ENCODE measurements at regions not wholly inside any gene's neighbourhood (a gene's known extent, or its start where the extent isn't known, plus 50 kb on each side); places are given as distances from the start of the nearest gene placed in this dataset.
A peak's percentile ranks its signal among the peaks of the same experiment; 100 is the strongest.
"Not testable (repeated sequence)": the region's sequence is repeated elsewhere in the genome, so short reads cannot be mapped to it uniquely, and the experiment has no call there.

- FAIRE-seq = no peak
- no peak for DNase-seq (ENCODE audit: insufficient read length, low spot score)
- no peak for TF ChIP-seq POLR2A (IDR thresholded peaks at IDR 0.05; ENCODE audit: low read depth, low read length)
These were observed 628.1 kb upstream of the CITED2 start for GRCh38 chr6:140002396-140003022.

- TF ChIP-seq POLR2A (IDR thresholded peaks at IDR 0.05; ENCODE audit: low read depth, low read length) = no peak
- FAIRE-seq (no peak), DNase-seq (ENCODE audit: insufficient read length, low spot score) (no peak)
These were observed 627.4 kb upstream of the CITED2 start for GRCh38 chr6:140001821-140002341.

GRCh38 chr6:140001005-140001404, 626.6 kb upstream of the CITED2 start:
- DNase-seq (ENCODE audit: insufficient read length, low spot score) (no peak), FAIRE-seq (no peak)
- no peak for TF ChIP-seq POLR2A (IDR thresholded peaks at IDR 0.05; ENCODE audit: low read depth, low read length)

GRCh38 chr6:139999661-140000060, 625.2 kb upstream of the CITED2 start:
- not testable (repeated sequence) for FAIRE-seq; DNase-seq (ENCODE audit: insufficient read length, low spot score)

GRCh38 chr6:139998478-139998877, 624.0 kb upstream of the CITED2 start:
- not testable (repeated sequence) for DNase-seq (ENCODE audit: insufficient read length, low spot score); FAIRE-seq

GRCh38 chr6:139996253-139996834, 621.9 kb upstream of the CITED2 start:
- no peak for TF ChIP-seq POLR2A (IDR thresholded peaks at IDR 0.05; ENCODE audit: low read depth, low read length)
- peak; percentile 43 for FAIRE-seq
- DNase-seq (ENCODE audit: insufficient read length, low spot score) = no peak

GRCh38 chr6:139994998-139995397, 620.5 kb upstream of the CITED2 start:
- no peak for TF ChIP-seq POLR2A (IDR thresholded peaks at IDR 0.05; ENCODE audit: low read depth, low read length)
- DNase-seq (ENCODE audit: insufficient read length, low spot score) (no peak), FAIRE-seq (no peak)

GRCh38 chr6:139990856-139991465, 616.5 kb upstream of the CITED2 start:
- DNase-seq (ENCODE audit: insufficient read length, low spot score) = no peak

GRCh38 chr6:139990026-139990686, 615.7 kb upstream of the CITED2 start:
- TF ChIP-seq POLR2A (IDR thresholded peaks at IDR 0.05; ENCODE audit: low read depth, low read length) = no peak
- DNase-seq (ENCODE audit: insufficient read length, low spot score) (no peak), FAIRE-seq (no peak)

More at GRCh38 chr6:139990856-139991465, 616.5 kb upstream of the CITED2 start:
- no peak for TF ChIP-seq POLR2A (IDR thresholded peaks at IDR 0.05; ENCODE audit: low read depth, low read length)
- no peak for FAIRE-seq

GRCh38 chr6:139988685-139989084, 614.2 kb upstream of the CITED2 start:
- FAIRE-seq = no peak

GRCh38 chr6:139987091-139987490, 612.6 kb upstream of the CITED2 start:
- TF ChIP-seq POLR2A (IDR thresholded peaks at IDR 0.05; ENCODE audit: low read depth, low read length) = no peak
- FAIRE-seq (no peak), DNase-seq (ENCODE audit: insufficient read length, low spot score) (no peak)

More at GRCh38 chr6:139988685-139989084, 614.2 kb upstream of the CITED2 start:
- DNase-seq (ENCODE audit: insufficient read length, low spot score) = no peak
- no peak for TF ChIP-seq POLR2A (IDR thresholded peaks at IDR 0.05; ENCODE audit: low read depth, low read length)

GRCh38 chr6:139985236-139985815, 610.9 kb upstream of the CITED2 start:
- TF ChIP-seq POLR2A (IDR thresholded peaks at IDR 0.05; ENCODE audit: low read depth, low read length) = no peak
- FAIRE-seq = no peak
- DNase-seq (ENCODE audit: insufficient read length, low spot score) = no peak

GRCh38 chr6:139984317-139984716, 609.9 kb upstream of the CITED2 start:
- FAIRE-seq (no peak), DNase-seq (ENCODE audit: insufficient read length, low spot score) (no peak)
- no peak for TF ChIP-seq POLR2A (IDR thresholded peaks at IDR 0.05; ENCODE audit: low read depth, low read length)

Data from H54 (cell line).